Activated T-helper 1 cell treated with anti-CD3 and anti-CD28 coated beads, Interleukin-2, amount 50 U/mL, for 16 hours (primary cell): ENCODE measurements at regions not wholly inside any gene's neighbourhood (a gene's known extent, or its start where the extent isn't known, plus 50 kb on each side); places are given as distances from the start of the nearest gene placed in this dataset.
A peak's percentile ranks its signal among the peaks of the same experiment; 100 is the strongest.
"Not testable (repeated sequence)": the region's sequence is repeated elsewhere in the genome, so short reads cannot be mapped to it uniquely, and the experiment has no call there.

Experiments used
- DNase-seq, 2 donors: peaks; one replicate each; pipeline ENCODE4 v3.0.0-alpha.2; 2020; ENCODE audit warnings: low read depth in 1 of 2, low spot score in 1 of 2

GRCh38 chr10:31123946-31124345 is 92.3 kb upstream of the ZNF438 start:
- DNase-seq: no peak

- DNase-seq: no peak
Observed at GRCh38 chr10:31124852-31125251, 93.2 kb upstream of the ZNF438 start.

- no peak for DNase-seq
Observed at GRCh38 chr10:31125789-31126188, 94.1 kb upstream of the ZNF438 start.

- DNase-seq: no peak
Observed at GRCh38 chr10:31126593-31126992, 94.9 kb upstream of the ZNF438 start.

GRCh38 chr10:31128536-31128935 is 96.9 kb upstream of the ZNF438 start:
- DNase-seq: no peak

GRCh38 chr10:31129271-31129670 is 97.6 kb upstream of the ZNF438 start:
- DNase-seq: no peak

GRCh38 chr10:31129880-31130405 is 98.3 kb upstream of the ZNF438 start:
- no peak for DNase-seq

GRCh38 chr10:31130406-31130805 is 98.7 kb upstream of the ZNF438 start:
- no peak for DNase-seq

- no peak for DNase-seq
Observed at GRCh38 chr10:31131251-31131650, 99.6 kb upstream of the ZNF438 start.

- DNase-seq: no peak
Observed at GRCh38 chr10:31132681-31133244, 101.1 kb upstream of the ZNF438 start.

GRCh38 chr10:31133251-31133791 is 101.7 kb upstream of the ZNF438 start:
- no peak for DNase-seq

GRCh38 chr10:31133792-31134310 is 102.2 kb upstream of the ZNF438 start:
- peak; percentile 40 to 48 for DNase-seq

- DNase-seq: no peak
Observed at GRCh38 chr10:31134311-31134952, 102.8 kb upstream of the ZNF438 start.

- no peak for DNase-seq
Observed at GRCh38 chr10:31135171-31135570, 103.5 kb upstream of the ZNF438 start.

- not testable (repeated sequence) for DNase-seq
Observed at GRCh38 chr10:31135791-31136190, 104.1 kb upstream of the ZNF438 start.

GRCh38 chr10:31136386-31136785 is 104.7 kb upstream of the ZNF438 start:
- no peak for DNase-seq

GRCh38 chr10:31136930-31137885 is 105.5 kb upstream of the ZNF438 start:
- DNase-seq: no peak

- DNase-seq: no peak
Observed at GRCh38 chr10:31138026-31138553, 106.4 kb upstream of the ZNF438 start.

- DNase-seq: no peak
Observed at GRCh38 chr10:31139497-31139896, 107.8 kb upstream of the ZNF438 start.

- no peak for DNase-seq
Observed at GRCh38 chr10:31140716-31141115, 109.1 kb upstream of the ZNF438 start.

GRCh38 chr10:31142026-31142425 is 110.4 kb upstream of the ZNF438 start:
- no peak for DNase-seq
